Fibroblast of lung (primary cell): ENCODE measurements at regions not wholly inside any gene's neighbourhood (a gene's known extent, or its start where the extent isn't known, plus 50 kb on each side); places are given as distances from the start of the nearest gene placed in this dataset.

Experiments used
- DNase-seq, 2 donors: peaks; one replicate each; pipeline versions ENCODE4 v3.0.0 to v3.0.0-alpha.2; 2010; ENCODE audit warnings: low read depth in 2 of 2
- H2AFZ ChIP-seq: 2 replicates; pipeline ENCODE4 v1.5.1; 2012; ENCODE audit warnings: low read length, control low read depth, inconsistent platforms
- H3K27ac ChIP-seq: 2 replicates; pipeline ENCODE4 v1.5.1; 2011; ENCODE audit warnings: low read length, control low read depth; ENCODE audit not compliant: insufficient read depth
- H3K27me3 ChIP-seq: 2 replicates; pipeline ENCODE4 v1.5.1; 2011; ENCODE audit warnings: mild to moderate bottlenecking, low read length; ENCODE audit not compliant: control insufficient read depth, insufficient read depth
- H3K36me3 ChIP-seq: 2 replicates; pipeline ENCODE4 v1.5.1; 2011; ENCODE audit warnings: low read length; ENCODE audit not compliant: control insufficient read depth, insufficient read depth
- H3K4me1 ChIP-seq: 2 replicates; pipeline ENCODE4 v1.5.1; 2011; ENCODE audit warnings: low read length; ENCODE audit not compliant: control insufficient read depth, insufficient read depth; ENCODE audit errors: extremely low read depth
- H3K4me2 ChIP-seq: 2 replicates; pipeline ENCODE4 v1.5.1; 2011; ENCODE audit warnings: low read length, control low read depth; ENCODE audit not compliant: insufficient read depth; ENCODE audit errors: extremely low read depth
- H3K4me3 ChIP-seq, 4 experiments: fragments of 200-600 bp in 1 of 4; sonication (generic) in 1 of 4; replicated peaks in 1 of 4; 2 replicates each; pipeline ENCODE4 v1.5.1; 2011 to 2016; ENCODE audit warnings: low read length in 4 of 4, low read depth in 3 of 4, mild to moderate bottlenecking in 3 of 4, control low read depth in 2 of 4, inconsistent platforms in 1 of 4, mixed read lengths in 1 of 4; ENCODE audit not compliant: insufficient read depth in 1 of 4; ENCODE audit errors: control extremely low read depth in 1 of 4
- H3K79me2 ChIP-seq: 2 replicates; pipeline ENCODE4 v1.5.1; 2012; ENCODE audit warnings: mild to moderate bottlenecking, low read length, inconsistent platforms; ENCODE audit not compliant: control insufficient read depth, insufficient read depth
- H3K9ac ChIP-seq: 2 replicates; pipeline ENCODE4 v1.5.1; 2011; ENCODE audit warnings: mild to moderate bottlenecking, low read length, control low read depth; ENCODE audit not compliant: insufficient read depth
- H3K9me3 ChIP-seq: 2 replicates; pipeline ENCODE4 v1.5.1; 2012; ENCODE audit warnings: low read depth, low read length; ENCODE audit not compliant: control insufficient read depth, insufficient read depth
- H4K20me1 ChIP-seq: 2 replicates; pipeline ENCODE4 v1.5.1; 2011; ENCODE audit warnings: low read length; ENCODE audit not compliant: control insufficient read depth, insufficient read depth; ENCODE audit errors: extremely low read depth
- CTCF ChIP-seq, 2 donors: IDR thresholded peaks in 1 of 2; conservative IDR thresholded peaks in 1 of 2; 1 replicate in 1 of 2; 2 replicates in 1 of 2; pipeline ENCODE4 v1.5.1; 2011 to 2012; ENCODE audit warnings: low read length in 2 of 2, control low read depth in 1 of 2, inconsistent platforms in 1 of 2, low read depth in 1 of 2, mild to moderate bottlenecking in 1 of 2
- EZH2 ChIP-seq: IDR thresholded peaks from 2 replicates; pipeline ENCODE4 v1.5.1; 2012; ENCODE audit warnings: low read length, control low read depth, mild to moderate bottlenecking; ENCODE audit errors: missing control alignments

GRCh38 chr10:65827359-65827758 is 1098.5 kb upstream of the LRRTM3 start:
- H3K27me3 ChIP-seq = no peaks in the 10 kb centered on the region

GRCh38 chr10:65838811-65839210 is 1087.0 kb upstream of the LRRTM3 start:
- H3K4me1 ChIP-seq = no peaks in the 10 kb centered on the region
- no peak for DNase-seq
- H3K4me3 ChIP-seq = no peak overlapping the region
- no peak overlapping the region for H3K4me2 ChIP-seq
- H2AFZ ChIP-seq = no peak overlapping the region
- no peaks in the 10 kb centered on the region for H3K27me3 ChIP-seq
- no peak overlapping the region for H3K9ac ChIP-seq
- H3K79me2 ChIP-seq = no peaks in the 10 kb centered on the region
- no peak overlapping the region for H3K27ac ChIP-seq
- H3K9me3 ChIP-seq = no peaks in the 10 kb centered on the region
- TF ChIP-seq CTCF (conservative IDR thresholded peaks at IDR 0.05 in 1 of 2, IDR thresholded peaks at IDR 0.05 in 1 of 2; ENCODE audit: low read depth in 1 of 2, low read length in 2 of 2) = no peak
- no peak for TF ChIP-seq EZH2
- H4K20me1 ChIP-seq = no peaks in the 10 kb centered on the region
- H3K36me3 ChIP-seq = no peaks in the 10 kb centered on the region

More at GRCh38 chr10:65827359-65827758, 1098.5 kb upstream of the LRRTM3 start:
- TF ChIP-seq EZH2 (no peak), CTCF (conservative IDR thresholded peaks at IDR 0.05 in 1 of 2, IDR thresholded peaks at IDR 0.05 in 1 of 2; ENCODE audit: low read depth in 1 of 2, low read length in 2 of 2) (no peak)
- Histone ChIP-seq H3K36me3 (no peaks in the 10 kb centered on the region), H3K9ac (no peak overlapping the region), H3K4me3 (no peak overlapping the region), H2AFZ (no peak overlapping the region), H3K4me2 (no peak overlapping the region), H3K4me1 (no peaks in the 10 kb centered on the region), H3K9me3 (no peaks in the 10 kb centered on the region), H3K79me2 (no peaks in the 10 kb centered on the region), H4K20me1 (no peaks in the 10 kb centered on the region), H3K27ac (no peak overlapping the region)
- DNase-seq = no peak

GRCh38 chr10:65843203-65843602 is 1082.6 kb upstream of the LRRTM3 start:
- H3K36me3 ChIP-seq = no peaks in the 10 kb centered on the region
- H2AFZ ChIP-seq = no peak overlapping the region
- no peak overlapping the region for H3K9ac ChIP-seq
- no peaks in the 10 kb centered on the region for H3K4me1 ChIP-seq
- H4K20me1 ChIP-seq = no peaks in the 10 kb centered on the region
- no peaks in the 10 kb centered on the region for H3K9me3 ChIP-seq
- no peaks in the 10 kb centered on the region for H3K79me2 ChIP-seq
- no peak overlapping the region for H3K4me3 ChIP-seq
- no peak overlapping the region for H3K27ac ChIP-seq
- TF ChIP-seq EZH2 (no peak), CTCF (conservative IDR thresholded peaks at IDR 0.05 in 1 of 2, IDR thresholded peaks at IDR 0.05 in 1 of 2; ENCODE audit: low read depth in 1 of 2, low read length in 2 of 2) (no peak)
- DNase-seq = no peak
- H3K4me2 ChIP-seq = no peak overlapping the region
- H3K27me3 ChIP-seq = no peaks in the 10 kb centered on the region
